Retinal pigment epithelial cell (primary cell): ENCODE measurements at regions not wholly inside any gene's neighbourhood (a gene's known extent, or its start where the extent isn't known, plus 50 kb on each side); places are given as distances from the start of the nearest gene placed in this dataset.
A peak's percentile ranks its signal among the peaks of the same experiment; 100 is the strongest.

Experiments
- DNase-seq: peaks from one replicate; pipeline ENCODE4 v3.0.0-alpha.2; 2010; ENCODE audit warnings: low read depth
- H3K4me3 ChIP-seq: 2 replicates; pipeline ENCODE4 v1.5.1; 2011; ENCODE audit warnings: mild to moderate bottlenecking, low read length, control low read depth, moderate library complexity
- CTCF ChIP-seq: conservative IDR thresholded peaks from 2 replicates; pipeline ENCODE4 v1.5.1; 2011; ENCODE audit warnings: low read depth, low read length, control low read depth, inconsistent platforms

GRCh38 chr11:128172046-128172878 is 415.1 kb downstream of the ETS1 start:
- peak; percentile 46 for DNase-seq
- TF ChIP-seq CTCF = peak; percentile 82
- H3K4me3 ChIP-seq = no peak overlapping the region

- DNase-seq = no peak
- TF ChIP-seq CTCF = no peak
- H3K4me3 ChIP-seq = no peak overlapping the region
Observed at GRCh38 chr11:128171506-128171905, 415.9 kb downstream of the ETS1 start.

- DNase-seq = no peak
- no peak for TF ChIP-seq CTCF
- no peak overlapping the region for H3K4me3 ChIP-seq
Observed at GRCh38 chr11:128165572-128165971, 421.8 kb downstream of the ETS1 start.

- TF ChIP-seq CTCF = no peak
- H3K4me3 ChIP-seq = no peak overlapping the region
- DNase-seq = no peak
Observed at GRCh38 chr11:128164080-128164741, 423.1 kb downstream of the ETS1 start.

DNA sequence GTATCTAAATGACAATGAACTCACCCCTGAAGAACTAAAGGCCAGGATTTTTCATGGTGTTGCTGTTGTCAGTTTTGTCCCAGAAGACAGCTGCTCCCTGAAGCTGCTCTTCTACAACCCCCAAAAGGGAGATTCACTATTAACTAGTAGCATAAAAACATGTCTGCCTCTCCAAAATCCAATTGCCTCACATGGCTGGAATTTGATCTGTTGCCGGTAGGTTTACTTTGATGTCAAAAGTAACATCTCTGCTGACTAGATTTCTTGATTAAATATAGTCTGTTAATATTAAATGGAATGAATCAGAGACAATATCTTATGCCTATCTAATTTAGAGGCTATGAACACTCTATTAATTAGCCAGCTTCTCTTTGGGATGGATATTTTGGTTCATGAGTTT is 425.4 kb downstream of the ETS1 start:
- no peak for TF ChIP-seq CTCF
- H3K4me3 ChIP-seq = no peak overlapping the region
- DNase-seq = no peak

DNA sequence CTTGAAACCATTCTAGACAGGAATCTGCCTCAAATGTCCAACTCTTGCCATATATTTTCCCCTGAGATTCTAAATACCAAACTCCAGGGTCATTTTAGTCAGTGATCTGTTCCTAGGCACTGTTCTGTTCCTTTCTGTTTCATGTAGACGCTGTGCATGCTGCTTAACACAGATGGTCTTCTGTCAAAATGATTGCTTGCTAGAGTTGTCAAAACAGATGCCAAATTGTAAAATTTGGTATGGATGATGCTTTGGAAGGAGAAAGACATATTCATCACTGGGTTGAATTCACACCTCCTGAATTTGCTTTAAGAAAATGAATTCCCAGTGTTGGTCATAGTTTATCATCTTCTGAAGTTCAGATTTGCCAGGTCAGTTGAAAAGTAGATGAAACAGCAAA is 425.9 kb downstream of the ETS1 start:
- DNase-seq = no peak
- H3K4me3 ChIP-seq = no peak overlapping the region
- TF ChIP-seq CTCF = no peak

- no peak for TF ChIP-seq CTCF
- H3K4me3 ChIP-seq = no peak overlapping the region
Observed at GRCh38 chr11:128158860-128159259, 428.5 kb downstream of the ETS1 start.

More at GRCh38 chr11:128158860-128159259, 428.5 kb downstream of the ETS1 start:
- no peak for DNase-seq
